ENCODE measurements at regions not wholly inside any gene's neighbourhood (a gene's known extent, or its start where the extent isn't known, plus 50 kb on each side); places are given as distances from the start of the nearest gene placed in this dataset.
"Not testable (repeated sequence)": the region's sequence is repeated elsewhere in the genome, so short reads cannot be mapped to it uniquely, and the experiment has no call there.

DNA sequence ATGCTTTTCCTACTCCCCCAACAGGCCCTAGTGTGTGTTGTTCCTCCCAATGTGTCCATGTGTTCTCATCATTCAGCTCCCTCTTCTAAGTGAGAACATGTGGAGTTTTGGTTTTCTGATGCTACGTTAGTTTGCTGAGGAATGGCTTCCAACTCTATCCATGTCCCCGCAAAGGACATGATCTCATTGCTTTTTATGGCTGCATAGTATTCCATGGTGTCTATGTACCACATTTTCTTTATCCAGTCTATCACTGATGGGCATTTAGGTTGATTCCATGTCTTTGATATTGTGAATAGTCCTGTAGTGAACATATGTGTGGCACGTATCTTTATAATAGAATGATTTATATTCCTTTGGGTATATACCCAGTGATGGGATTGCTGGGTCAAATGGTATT, 72.5 kb upstream of the CCNY start:
- FAIRE-seq; DNase-seq (ENCODE audit: low read depth); H3K27me3 ChIP-seq (ENCODE audit: control insufficient read depth, insufficient read depth, low read length); H3K36me3 ChIP-seq (ENCODE audit: control insufficient read depth, insufficient read depth, low read length); H3K4me3 ChIP-seq (ENCODE audit: low read depth, low read length): not testable (repeated sequence)

DNA sequence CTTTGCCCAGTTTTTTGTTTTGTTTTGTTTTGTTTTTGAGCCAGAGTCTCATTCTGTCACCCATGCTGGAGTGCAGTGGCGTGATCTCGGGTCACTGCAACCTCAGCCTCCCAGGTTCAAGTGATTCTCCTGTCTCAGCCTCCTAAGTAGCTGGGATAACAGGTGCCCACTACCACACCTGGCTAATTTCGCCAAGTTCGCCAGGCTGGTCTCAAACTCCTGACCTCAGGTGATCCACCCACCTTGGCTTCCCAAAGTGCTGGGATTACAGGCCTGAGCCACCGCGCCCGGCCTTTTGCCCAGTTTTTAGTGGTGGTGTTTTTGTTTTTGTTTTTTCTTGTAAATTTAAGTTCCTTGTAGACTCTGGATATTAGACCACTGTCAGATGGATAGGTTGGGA, 71.7 kb upstream of the CCNY start:
- not testable (repeated sequence) for DNase-seq (ENCODE audit: low read depth); H3K4me3 ChIP-seq (ENCODE audit: low read depth, low read length); H3K36me3 ChIP-seq (ENCODE audit: control insufficient read depth, insufficient read depth, low read length); H3K27me3 ChIP-seq (ENCODE audit: control insufficient read depth, insufficient read depth, low read length); FAIRE-seq

DNA sequence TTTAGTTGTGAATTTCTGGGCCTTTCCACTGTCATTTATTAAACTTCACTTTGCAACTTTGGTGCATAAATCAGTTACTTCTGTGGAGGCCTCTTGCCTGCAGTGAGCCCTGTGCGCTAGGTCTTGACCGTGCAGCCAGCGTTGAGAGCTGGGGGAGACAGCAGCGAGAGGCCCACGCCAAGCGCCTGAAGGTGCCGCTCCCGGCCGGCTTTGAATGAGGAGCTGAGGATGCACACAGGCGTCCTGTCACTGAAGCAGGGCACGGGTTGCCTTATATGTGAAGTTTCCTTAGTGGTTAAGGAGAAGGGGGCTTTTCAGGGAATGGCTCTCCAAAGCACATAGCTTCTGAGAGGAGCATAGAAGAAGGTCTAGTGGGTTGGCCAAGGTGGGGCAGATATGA, 70.9 kb upstream of the CCNY start:
- no peaks in the 10 kb centered on the region for H3K27me3 ChIP-seq (ENCODE audit: control insufficient read depth, insufficient read depth, low read length)
- no peak overlapping the region for H3K4me3 ChIP-seq (ENCODE audit: low read depth, low read length)
- TF ChIP-seq, protein P1, sequence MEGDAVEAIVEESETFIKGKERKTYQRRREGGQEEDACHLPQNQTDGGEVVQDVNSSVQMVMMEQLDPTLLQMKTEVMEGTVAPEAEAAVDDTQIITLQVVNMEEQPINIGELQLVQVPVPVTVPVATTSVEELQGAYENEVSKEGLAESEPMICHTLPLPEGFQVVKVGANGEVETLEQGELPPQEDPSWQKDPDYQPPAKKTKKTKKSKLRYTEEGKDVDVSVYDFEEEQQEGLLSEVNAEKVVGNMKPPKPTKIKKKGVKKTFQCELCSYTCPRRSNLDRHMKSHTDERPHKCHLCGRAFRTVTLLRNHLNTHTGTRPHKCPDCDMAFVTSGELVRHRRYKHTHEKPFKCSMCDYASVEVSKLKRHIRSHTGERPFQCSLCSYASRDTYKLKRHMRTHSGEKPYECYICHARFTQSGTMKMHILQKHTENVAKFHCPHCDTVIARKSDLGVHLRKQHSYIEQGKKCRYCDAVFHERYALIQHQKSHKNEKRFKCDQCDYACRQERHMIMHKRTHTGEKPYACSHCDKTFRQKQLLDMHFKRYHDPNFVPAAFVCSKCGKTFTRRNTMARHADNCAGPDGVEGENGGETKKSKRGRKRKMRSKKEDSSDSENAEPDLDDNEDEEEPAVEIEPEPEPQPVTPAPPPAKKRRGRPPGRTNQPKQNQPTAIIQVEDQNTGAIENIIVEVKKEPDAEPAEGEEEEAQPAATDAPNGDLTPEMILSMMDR (IDR thresholded peaks at IDR 0.05; ENCODE audit: insufficient read depth, low read length, severe bottlenecking), result no peak
- FAIRE-seq (no peak), DNase-seq (ENCODE audit: low read depth) (no peak)
- no peaks in the 10 kb centered on the region for H3K36me3 ChIP-seq (ENCODE audit: control insufficient read depth, insufficient read depth, low read length)

DNA sequence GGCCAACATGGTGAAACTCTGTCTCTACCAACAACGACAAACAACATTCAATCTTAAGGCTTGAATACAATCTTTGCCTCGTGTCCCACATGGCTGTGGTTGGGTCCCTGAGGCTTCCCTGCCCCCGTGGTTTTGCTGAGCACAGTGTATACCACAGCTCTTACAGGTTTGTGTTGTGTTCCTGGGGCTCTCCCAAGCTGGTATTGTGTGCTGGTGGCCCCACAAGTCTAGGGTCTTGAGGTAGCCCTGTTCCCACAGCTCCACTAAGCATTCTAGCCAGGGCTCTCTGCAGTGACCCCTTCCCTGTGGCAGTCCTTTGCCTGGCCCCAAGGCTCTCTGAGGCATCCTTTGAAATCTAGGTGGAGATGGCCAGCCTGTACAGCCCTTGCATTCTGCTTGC, 68.0 kb upstream of the CCNY start:
- TF ChIP-seq, protein P1 (IDR thresholded peaks at IDR 0.05; ENCODE audit: insufficient read depth, low read length, severe bottlenecking), result no peak
- FAIRE-seq, result no peak
- Histone ChIP-seq H3K36me3 (ENCODE audit: control insufficient read depth, insufficient read depth, low read length) (no peaks in the 10 kb centered on the region), H3K4me3 (ENCODE audit: low read depth, low read length) (no peak overlapping the region), H3K27me3 (ENCODE audit: control insufficient read depth, insufficient read depth, low read length) (no peaks in the 10 kb centered on the region)
- DNase-seq (ENCODE audit: low read depth), result no peak

DNA sequence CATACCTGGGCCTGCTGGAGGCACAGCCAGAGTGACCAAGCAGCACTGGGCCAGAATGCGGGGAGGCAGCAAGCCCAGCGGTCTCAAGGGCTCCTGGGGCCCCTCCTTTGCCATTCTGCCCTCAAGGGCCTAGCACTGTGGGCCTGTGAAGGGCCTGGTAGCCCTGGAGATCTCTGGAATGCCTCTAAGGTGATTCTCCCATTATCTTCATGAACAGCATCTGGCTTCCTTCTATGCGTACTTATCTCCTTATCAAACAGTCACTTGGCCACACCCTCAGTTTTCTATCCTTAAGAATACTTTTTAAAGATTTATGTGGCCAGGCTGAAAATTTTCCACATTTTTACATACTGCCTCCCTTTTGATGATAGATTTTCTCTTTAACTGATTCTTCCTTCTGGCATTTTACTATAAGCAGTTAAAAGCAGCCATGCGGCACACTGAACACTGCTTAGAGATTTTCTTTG, 67.5 kb upstream of the CCNY start:
- no peak for DNase-seq (ENCODE audit: low read depth)
- Histone ChIP-seq H3K4me3 (ENCODE audit: low read depth, low read length) (no peak overlapping the region), H3K27me3 (ENCODE audit: control insufficient read depth, insufficient read depth, low read length) (no peaks in the 10 kb centered on the region), H3K36me3 (ENCODE audit: control insufficient read depth, insufficient read depth, low read length) (no peaks in the 10 kb centered on the region)
- no peak for FAIRE-seq
- TF ChIP-seq, protein P1 (IDR thresholded peaks at IDR 0.05; ENCODE audit: insufficient read depth, low read length, severe bottlenecking), result no peak

DNA sequence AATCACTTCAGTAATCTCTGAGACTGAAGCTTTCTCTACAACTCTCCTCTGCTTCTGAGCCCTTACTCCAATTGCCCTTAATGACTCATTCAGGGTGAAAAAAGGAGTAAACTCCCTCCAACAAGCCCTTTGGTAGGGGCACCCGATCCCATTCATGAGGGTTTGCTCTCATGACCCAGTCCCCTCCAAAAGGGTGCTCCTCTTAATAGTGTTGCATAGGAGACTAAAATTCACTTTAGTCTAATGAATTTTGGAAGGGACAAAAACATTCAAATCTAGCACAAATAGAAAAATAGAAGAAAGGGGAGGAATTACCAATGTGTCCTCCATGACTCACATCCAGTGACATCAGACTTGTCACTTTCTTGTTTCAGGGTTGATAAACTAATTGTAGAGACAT, 66.2 kb upstream of the CCNY start:
- Histone ChIP-seq H3K27me3 (ENCODE audit: control insufficient read depth, insufficient read depth, low read length) (no peaks in the 10 kb centered on the region), H3K4me3 (ENCODE audit: low read depth, low read length) (no peak overlapping the region), H3K36me3 (ENCODE audit: control insufficient read depth, insufficient read depth, low read length) (no peaks in the 10 kb centered on the region)
- FAIRE-seq (no peak), DNase-seq (ENCODE audit: low read depth) (no peak)
- TF ChIP-seq, protein P1 (IDR thresholded peaks at IDR 0.05; ENCODE audit: insufficient read depth, low read length, severe bottlenecking), result no peak

DNA sequence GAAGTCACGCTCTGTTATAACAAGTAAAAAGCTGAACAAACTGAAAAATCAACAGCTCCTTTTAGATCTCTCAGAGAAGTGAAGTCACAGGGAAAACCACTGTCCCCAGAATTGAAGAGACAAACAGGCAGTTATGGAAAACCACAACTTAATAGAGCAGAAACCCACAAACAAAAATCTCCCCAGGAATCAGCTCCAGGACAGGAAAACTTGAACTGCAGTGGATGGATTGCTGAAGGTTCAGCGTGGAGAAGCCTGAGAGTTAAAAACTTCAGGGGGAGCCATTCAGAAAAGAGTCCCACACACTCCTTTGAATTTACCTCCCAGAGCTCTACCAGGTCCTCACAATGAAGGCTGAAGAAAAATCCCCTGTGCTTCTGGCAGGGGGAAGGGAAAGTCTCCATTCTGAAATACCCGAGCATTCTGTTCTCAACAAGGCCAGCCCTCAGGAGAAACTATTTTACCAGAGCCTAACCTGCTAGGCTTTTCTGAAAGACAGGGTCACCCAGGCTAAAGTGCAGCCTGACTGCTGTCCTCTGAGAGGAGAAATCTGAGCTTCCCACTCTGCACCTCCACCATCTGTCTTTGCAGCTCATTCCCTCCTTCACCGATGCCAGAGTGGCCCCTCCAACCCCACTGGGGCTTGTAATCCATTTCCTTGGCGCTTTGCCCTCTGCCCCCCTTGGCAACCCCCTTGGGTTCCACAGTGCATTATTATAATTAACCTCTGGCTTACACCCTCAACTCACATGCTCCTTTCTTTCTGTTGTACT, 65.0 kb upstream of the CCNY start:
- Histone ChIP-seq H3K36me3 (ENCODE audit: control insufficient read depth, insufficient read depth, low read length) (no peaks in the 10 kb centered on the region), H3K4me3 (ENCODE audit: low read depth, low read length) (no peak overlapping the region), H3K27me3 (ENCODE audit: control insufficient read depth, insufficient read depth, low read length) (no peaks in the 10 kb centered on the region)
- DNase-seq (ENCODE audit: low read depth) (no peak), FAIRE-seq (no peak)
- TF ChIP-seq, protein P1 (IDR thresholded peaks at IDR 0.05; ENCODE audit: insufficient read depth, low read length, severe bottlenecking), result no peak

DNA sequence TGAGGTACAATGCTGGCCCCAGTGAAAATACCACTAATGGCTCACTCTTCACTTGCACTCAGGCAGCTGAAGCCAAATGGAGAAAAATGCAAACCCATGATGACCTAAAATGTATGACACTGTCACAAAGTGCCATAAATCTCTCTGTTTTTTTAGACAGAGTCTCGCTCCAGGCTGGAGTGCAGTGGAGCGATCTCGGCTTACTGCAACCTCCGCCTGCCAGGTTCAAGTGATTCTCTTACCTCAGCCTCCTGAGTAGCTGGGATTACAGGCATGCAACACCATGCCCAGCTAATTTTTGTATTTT, 64.5 kb upstream of the CCNY start:
- not testable (repeated sequence) for DNase-seq (ENCODE audit: low read depth); H3K27me3 ChIP-seq (ENCODE audit: control insufficient read depth, insufficient read depth, low read length); H3K36me3 ChIP-seq (ENCODE audit: control insufficient read depth, insufficient read depth, low read length); FAIRE-seq; H3K4me3 ChIP-seq (ENCODE audit: low read depth, low read length)

DNA sequence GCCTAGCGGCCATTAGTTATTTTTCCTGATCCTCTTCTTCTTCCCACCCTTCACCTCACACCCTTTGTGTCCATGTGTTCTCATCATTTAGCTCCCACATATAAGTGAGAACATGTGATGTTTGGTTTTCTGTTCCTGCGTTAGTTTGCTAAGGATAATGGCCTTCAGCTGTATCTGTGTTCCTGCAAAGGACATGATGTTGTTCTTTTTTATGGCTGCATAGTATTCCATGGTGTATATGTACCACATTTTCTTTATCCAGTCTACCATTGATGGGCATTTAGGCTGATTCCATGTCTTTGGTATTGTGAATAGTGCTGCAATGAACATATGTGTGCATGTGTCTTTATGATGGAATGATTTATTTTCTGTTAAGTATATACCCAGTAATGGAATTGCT, 63.9 kb upstream of the CCNY start:
- H3K36me3 ChIP-seq (ENCODE audit: control insufficient read depth, insufficient read depth, low read length); H3K27me3 ChIP-seq (ENCODE audit: control insufficient read depth, insufficient read depth, low read length); FAIRE-seq; H3K4me3 ChIP-seq (ENCODE audit: low read depth, low read length); DNase-seq (ENCODE audit: low read depth): not testable (repeated sequence)

DNA sequence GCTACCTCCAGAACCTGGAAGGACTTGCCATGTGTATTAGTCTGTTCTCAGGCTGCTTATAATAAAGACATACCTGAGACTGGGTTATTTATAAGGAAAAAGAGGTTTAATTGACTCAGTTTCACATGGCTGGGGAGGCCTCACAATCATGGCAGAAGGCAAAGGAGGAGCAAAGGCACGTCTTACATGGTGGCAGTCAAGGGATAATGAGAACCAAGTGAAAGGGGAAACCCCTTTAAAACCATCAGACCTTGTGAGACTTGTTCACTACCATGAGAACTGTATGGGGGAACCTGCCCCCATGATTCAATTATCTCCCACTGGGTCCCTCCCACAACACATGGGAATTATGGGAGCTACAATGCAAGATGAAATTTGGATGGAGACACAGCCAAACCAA, 62.3 kb upstream of the CCNY start:
- not testable (repeated sequence) for H3K4me3 ChIP-seq (ENCODE audit: low read depth, low read length); DNase-seq (ENCODE audit: low read depth); H3K36me3 ChIP-seq (ENCODE audit: control insufficient read depth, insufficient read depth, low read length); H3K27me3 ChIP-seq (ENCODE audit: control insufficient read depth, insufficient read depth, low read length); FAIRE-seq

Data from bronchial epithelial cell (primary cell).